Colonic mucosa (tissue), 4 donors: ENCODE measurements at regions not wholly inside any gene's neighbourhood (a gene's known extent, or its start where the extent isn't known, plus 50 kb on each side); places are given as distances from the start of the nearest gene placed in this dataset.

ENCODE experiments used
- DNase-seq: peaks from one replicate; pipeline ENCODE4 v3.0.0-alpha.2; 2020
- H3K27ac ChIP-seq: fragments of 200-600 bp; one replicate; pipeline ENCODE4 v1.8.0; 2021
- H3K27me3 ChIP-seq: fragments of 200-600 bp; one replicate; pipeline ENCODE4 v1.8.0; 2021
- H3K36me3 ChIP-seq: fragments of 200-600 bp; one replicate; pipeline ENCODE4 v1.8.0; 2021
- H3K4me1 ChIP-seq: fragments of 200-600 bp; one replicate; pipeline ENCODE4 v1.8.0; 2021; ENCODE audit warnings: mild to moderate bottlenecking
- H3K4me3 ChIP-seq: fragments of 200-600 bp; one replicate; pipeline ENCODE4 v1.8.0; 2021
- H3K9ac ChIP-seq, 2 donors: one replicate each; pipeline ENCODE4 v1.7.0; 2013; ENCODE audit warnings: control low read depth in 2 of 2, low read depth in 2 of 2, low read length in 2 of 2
- H3K9me3 ChIP-seq: fragments of 200-600 bp; one replicate; pipeline ENCODE4 v1.8.0; 2021
- intact Hi-C: fragments of 100-400 bp; cut with DNase I; formaldehyde crosslinking; loops from one replicate; pipeline ENCODE4 v1.14.1; 2022
- TF ChIP-seq, protein P1 (sequence below): fragments of 200-600 bp; IDR thresholded peaks from one replicate; pipeline ENCODE4 v1.8.0; 2022; ENCODE audit warnings: antibody characterized with exemption, mild to moderate bottlenecking
- donor health status: healthy.
- donor health status: DM: no; HTN: no; CAD: no.
- donor health status: DM: no; HTN: no; CAD: no.

DNA sequence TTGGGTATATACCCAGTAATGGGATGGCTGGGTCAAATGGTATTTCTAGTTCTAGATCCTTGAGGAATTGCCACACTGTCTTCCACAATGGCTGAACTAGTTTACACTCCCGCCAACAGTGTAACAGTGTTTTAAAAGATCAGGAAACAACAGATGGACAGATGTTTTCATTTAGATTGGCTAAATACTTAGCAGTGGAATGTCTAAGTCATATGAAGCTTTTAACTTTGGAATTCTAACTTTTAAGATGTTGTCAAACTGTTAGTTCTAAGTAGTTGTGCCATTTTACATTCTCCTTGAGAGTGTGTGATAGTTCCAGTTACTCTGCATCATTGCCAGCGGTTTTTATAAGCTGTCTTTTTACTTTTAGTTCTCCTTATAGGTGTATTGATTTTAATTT lies 688.8 kb downstream of the SEMA5A start:
- no peak overlapping the region for H3K4me3 ChIP-seq
- H3K27me3 ChIP-seq, result no peaks in the 10 kb centered on the region
- TF ChIP-seq, protein P1, sequence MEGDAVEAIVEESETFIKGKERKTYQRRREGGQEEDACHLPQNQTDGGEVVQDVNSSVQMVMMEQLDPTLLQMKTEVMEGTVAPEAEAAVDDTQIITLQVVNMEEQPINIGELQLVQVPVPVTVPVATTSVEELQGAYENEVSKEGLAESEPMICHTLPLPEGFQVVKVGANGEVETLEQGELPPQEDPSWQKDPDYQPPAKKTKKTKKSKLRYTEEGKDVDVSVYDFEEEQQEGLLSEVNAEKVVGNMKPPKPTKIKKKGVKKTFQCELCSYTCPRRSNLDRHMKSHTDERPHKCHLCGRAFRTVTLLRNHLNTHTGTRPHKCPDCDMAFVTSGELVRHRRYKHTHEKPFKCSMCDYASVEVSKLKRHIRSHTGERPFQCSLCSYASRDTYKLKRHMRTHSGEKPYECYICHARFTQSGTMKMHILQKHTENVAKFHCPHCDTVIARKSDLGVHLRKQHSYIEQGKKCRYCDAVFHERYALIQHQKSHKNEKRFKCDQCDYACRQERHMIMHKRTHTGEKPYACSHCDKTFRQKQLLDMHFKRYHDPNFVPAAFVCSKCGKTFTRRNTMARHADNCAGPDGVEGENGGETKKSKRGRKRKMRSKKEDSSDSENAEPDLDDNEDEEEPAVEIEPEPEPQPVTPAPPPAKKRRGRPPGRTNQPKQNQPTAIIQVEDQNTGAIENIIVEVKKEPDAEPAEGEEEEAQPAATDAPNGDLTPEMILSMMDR, result no peak
- no peak overlapping the region for H3K27ac ChIP-seq
- H3K9ac ChIP-seq, result no peak overlapping the region
- DNase-seq, result no peak
- intact Hi-C loops, result no loop called here
- no peaks in the 10 kb centered on the region for H3K36me3 ChIP-seq
- no peaks in the 10 kb centered on the region for H3K4me1 ChIP-seq
- no peaks in the 10 kb centered on the region for H3K9me3 ChIP-seq

DNA sequence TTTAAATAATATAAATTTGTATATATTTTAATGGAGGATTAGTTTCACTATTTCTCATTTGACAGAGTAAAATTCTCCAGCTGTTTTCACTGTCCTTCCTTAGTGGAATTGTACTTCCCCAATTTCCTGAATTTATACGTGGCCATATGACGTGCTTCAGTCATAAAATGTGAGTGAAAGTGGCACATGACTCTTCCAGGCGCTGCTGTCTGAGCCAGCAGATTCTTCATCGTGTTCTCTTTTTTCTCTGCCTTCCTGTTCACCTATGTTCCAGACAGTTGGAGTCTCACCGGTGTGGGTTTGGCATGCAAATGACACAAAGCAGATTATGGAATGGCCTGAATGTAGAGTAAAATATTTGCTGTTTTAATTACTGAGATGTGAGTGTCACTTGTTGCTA lies 684.1 kb downstream of the SEMA5A start:
- peak; percentile 22 for DNase-seq
- Histone ChIP-seq H3K4me1 (no peaks in the 10 kb centered on the region), H3K27ac (no peak overlapping the region), H3K27me3 (no peaks in the 10 kb centered on the region), H3K9ac (no peak overlapping the region), H3K4me3 (no peak overlapping the region), H3K9me3 (no peaks in the 10 kb centered on the region), H3K36me3 (no peaks in the 10 kb centered on the region)
- intact Hi-C loops, result loop anchor here (10.0 kb wide), 1 partner anchor 343 kb away; no protein-coding TSS in a partner anchor
- TF ChIP-seq, protein P1, result no peak

DNA sequence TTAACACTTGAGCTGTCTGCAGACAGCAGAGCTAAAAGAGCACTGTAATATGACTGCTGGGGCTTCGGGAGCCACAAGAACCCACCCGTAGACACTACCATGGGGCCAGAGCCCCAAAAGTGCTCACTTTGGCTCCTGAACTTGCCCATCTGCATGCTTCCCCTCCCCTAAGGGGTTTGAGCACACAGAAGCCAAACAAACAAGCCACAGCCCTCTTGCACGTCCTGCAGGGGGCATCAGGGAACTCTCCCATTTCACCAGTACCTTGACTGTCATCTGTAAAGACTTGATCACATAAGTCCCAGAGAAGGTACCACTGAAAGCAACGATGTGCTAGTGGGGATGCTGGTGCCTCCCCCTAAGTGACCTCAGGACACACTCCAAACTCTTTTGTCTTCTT lies 681.8 kb downstream of the SEMA5A start:
- Histone ChIP-seq H3K4me3 (no peak overlapping the region), H3K27ac (no peak overlapping the region), H3K27me3 (no peaks in the 10 kb centered on the region), H3K9ac (no peak overlapping the region), H3K9me3 (no peaks in the 10 kb centered on the region), H3K36me3 (no peaks in the 10 kb centered on the region), H3K4me1 (no peaks in the 10 kb centered on the region)
- TF ChIP-seq, protein P1, result no peak
- intact Hi-C loops, result loop anchor here (10.0 kb wide), 1 partner anchor 341 kb away; no protein-coding TSS in a partner anchor
- no peak for DNase-seq

DNA sequence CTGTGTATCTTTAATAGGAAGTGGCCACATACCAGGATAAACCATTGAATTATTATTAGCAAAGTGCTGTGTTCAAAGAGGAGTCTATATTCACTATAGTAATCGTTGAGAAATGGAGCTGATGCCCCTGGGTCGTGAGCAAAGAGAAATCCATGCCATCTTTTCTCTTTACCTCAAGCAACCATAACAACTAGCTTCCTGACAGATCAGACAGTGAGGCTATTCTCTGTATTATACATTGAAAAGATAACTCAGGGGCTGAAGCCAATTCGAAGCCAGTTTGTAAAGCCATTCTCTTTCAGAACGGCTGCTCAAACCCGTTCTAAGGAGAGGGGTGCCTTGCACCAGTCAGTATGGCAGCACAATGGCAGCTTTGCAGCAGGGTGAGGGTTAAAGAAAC lies 680.6 kb downstream of the SEMA5A start:
- TF ChIP-seq, protein P1, result no peak
- Histone ChIP-seq H3K9me3 (no peaks in the 10 kb centered on the region), H3K4me3 (no peak overlapping the region), H3K9ac (no peak overlapping the region), H3K4me1 (no peaks in the 10 kb centered on the region), H3K36me3 (no peaks in the 10 kb centered on the region), H3K27me3 (no peaks in the 10 kb centered on the region), H3K27ac (no peak overlapping the region)
- DNase-seq, result no peak
- intact Hi-C loops, result loop anchor here (10.0 kb wide), 1 partner anchor 340 kb away; no protein-coding TSS in a partner anchor

DNA sequence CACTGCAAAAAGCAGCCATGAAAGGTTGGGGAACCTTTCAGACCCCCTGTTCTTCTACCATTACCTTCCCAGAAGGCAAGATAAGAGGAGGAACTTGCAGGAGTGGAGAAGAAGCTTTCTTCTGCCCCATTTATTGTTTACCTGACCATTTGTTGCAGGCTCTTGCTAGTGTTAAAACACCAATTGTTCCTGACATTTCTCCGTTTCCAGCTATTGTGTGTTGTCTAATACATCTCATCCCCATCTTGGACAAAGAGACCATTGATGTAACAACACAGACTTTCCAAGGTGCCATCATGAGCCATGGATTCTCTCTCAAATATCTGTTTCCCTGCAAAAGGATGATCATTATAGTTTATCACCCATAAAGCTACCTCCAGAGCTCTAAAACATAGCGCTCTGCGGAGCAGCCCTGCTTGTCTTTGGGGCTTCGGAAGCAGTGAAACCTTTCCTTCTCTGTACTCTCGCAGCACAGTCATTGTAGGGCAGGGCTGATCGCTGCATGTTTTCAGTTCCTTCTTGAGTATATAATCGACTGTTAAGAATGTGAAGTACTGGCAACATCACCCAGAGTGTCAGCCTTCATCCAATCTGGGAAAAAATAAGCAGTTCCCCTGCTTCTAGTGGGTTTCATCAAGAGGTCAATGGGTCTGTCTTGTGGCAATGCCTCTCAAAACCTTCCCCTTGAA lies 680.0 kb downstream of the SEMA5A start:
- Histone ChIP-seq H3K36me3 (no peaks in the 10 kb centered on the region), H3K27ac (no peak overlapping the region), H3K4me3 (no peak overlapping the region), H3K9ac (no peak overlapping the region), H3K9me3 (no peaks in the 10 kb centered on the region), H3K27me3 (no peaks in the 10 kb centered on the region), H3K4me1 (no peaks in the 10 kb centered on the region)
- TF ChIP-seq, protein P1, result no peak
- DNase-seq, result no peak
- intact Hi-C loops, result loop anchor here (10.0 kb wide), 1 partner anchor 339 kb away; no protein-coding TSS in a partner anchor
